ENCODE measurements at regions not wholly inside any gene's neighbourhood (a gene's known extent, or its start where the extent isn't known, plus 50 kb on each side); places are given as distances from the start of the nearest gene placed in this dataset.

- TF ChIP-seq, protein P1, sequence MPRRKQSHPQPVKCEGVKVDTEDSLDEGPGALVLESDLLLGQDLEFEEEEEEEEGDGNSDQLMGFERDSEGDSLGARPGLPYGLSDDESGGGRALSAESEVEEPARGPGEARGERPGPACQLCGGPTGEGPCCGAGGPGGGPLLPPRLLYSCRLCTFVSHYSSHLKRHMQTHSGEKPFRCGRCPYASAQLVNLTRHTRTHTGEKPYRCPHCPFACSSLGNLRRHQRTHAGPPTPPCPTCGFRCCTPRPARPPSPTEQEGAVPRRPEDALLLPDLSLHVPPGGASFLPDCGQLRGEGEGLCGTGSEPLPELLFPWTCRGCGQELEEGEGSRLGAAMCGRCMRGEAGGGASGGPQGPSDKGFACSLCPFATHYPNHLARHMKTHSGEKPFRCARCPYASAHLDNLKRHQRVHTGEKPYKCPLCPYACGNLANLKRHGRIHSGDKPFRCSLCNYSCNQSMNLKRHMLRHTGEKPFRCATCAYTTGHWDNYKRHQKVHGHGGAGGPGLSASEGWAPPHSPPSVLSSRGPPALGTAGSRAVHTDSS (tag by site-specific recombination; IDR thresholded peaks at IDR 0.05), result no peak
- TF ChIP-seq, protein P2, sequence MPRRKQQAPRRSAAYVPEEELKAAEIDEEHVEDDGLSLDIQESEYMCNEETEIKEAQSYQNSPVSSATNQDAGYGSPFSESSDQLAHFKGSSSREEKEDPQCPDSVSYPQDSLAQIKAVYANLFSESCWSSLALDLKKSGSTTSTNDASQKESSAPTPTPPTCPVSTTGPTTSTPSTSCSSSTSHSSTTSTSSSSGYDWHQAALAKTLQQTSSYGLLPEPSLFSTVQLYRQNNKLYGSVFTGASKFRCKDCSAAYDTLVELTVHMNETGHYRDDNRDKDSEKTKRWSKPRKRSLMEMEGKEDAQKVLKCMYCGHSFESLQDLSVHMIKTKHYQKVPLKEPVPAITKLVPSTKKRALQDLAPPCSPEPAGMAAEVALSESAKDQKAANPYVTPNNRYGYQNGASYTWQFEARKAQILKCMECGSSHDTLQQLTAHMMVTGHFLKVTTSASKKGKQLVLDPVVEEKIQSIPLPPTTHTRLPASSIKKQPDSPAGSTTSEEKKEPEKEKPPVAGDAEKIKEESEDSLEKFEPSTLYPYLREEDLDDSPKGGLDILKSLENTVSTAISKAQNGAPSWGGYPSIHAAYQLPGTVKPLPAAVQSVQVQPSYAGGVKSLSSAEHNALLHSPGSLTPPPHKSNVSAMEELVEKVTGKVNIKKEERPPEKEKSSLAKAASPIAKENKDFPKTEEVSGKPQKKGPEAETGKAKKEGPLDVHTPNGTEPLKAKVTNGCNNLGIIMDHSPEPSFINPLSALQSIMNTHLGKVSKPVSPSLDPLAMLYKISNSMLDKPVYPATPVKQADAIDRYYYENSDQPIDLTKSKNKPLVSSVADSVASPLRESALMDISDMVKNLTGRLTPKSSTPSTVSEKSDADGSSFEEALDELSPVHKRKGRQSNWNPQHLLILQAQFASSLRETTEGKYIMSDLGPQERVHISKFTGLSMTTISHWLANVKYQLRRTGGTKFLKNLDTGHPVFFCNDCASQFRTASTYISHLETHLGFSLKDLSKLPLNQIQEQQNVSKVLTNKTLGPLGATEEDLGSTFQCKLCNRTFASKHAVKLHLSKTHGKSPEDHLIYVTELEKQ (tag by site-specific recombination; IDR thresholded peaks at IDR 0.05; ENCODE audit: borderline replicate concordance), result no peak
- TF ChIP-seq, protein P3, sequence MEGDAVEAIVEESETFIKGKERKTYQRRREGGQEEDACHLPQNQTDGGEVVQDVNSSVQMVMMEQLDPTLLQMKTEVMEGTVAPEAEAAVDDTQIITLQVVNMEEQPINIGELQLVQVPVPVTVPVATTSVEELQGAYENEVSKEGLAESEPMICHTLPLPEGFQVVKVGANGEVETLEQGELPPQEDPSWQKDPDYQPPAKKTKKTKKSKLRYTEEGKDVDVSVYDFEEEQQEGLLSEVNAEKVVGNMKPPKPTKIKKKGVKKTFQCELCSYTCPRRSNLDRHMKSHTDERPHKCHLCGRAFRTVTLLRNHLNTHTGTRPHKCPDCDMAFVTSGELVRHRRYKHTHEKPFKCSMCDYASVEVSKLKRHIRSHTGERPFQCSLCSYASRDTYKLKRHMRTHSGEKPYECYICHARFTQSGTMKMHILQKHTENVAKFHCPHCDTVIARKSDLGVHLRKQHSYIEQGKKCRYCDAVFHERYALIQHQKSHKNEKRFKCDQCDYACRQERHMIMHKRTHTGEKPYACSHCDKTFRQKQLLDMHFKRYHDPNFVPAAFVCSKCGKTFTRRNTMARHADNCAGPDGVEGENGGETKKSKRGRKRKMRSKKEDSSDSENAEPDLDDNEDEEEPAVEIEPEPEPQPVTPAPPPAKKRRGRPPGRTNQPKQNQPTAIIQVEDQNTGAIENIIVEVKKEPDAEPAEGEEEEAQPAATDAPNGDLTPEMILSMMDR (tag by site-specific recombination; IDR thresholded peaks at IDR 0.05), result no peak
- TF ChIP-seq ZFP69B (tag by site-specific recombination; IDR thresholded peaks at IDR 0.05) (no peak), ZNF776 (tag by site-specific recombination; IDR thresholded peaks at IDR 0.05; ENCODE audit: borderline replicate concordance) (no peak), ZXDB (tag by site-specific recombination; IDR thresholded peaks at IDR 0.05) (no peak), ZFP3 (tag by site-specific recombination; IDR thresholded peaks at IDR 0.05; ENCODE audit: low read depth) (no peak)
These were observed 138.0 kb downstream of the GJA1 start for GRCh38 chr6:121573481-121573880.
